B cell (primary cell): ENCODE measurements at regions not wholly inside any gene's neighbourhood (a gene's known extent, or its start where the extent isn't known, plus 50 kb on each side); places are given as distances from the start of the nearest gene placed in this dataset.

ENCODE experiments used
- ATAC-seq: fragments of 200-7000 bp; cut with Tn5 transposase; one replicate; pipeline ENCODE4 v1.10.0; 2021; ENCODE audit warnings: low read depth, mild to moderate bottlenecking, moderate number of reproducible peaks, moderate library complexity
- CTCF ChIA-PET: fragments of 350-600 bp; sonication (Branson Sonifier 250); formaldehyde crosslinking; loops from one replicate; lab custom pipeline; 2021; ENCODE audit warnings: antibody characterized with exemption, inconsistent platforms; lab: Charles Lee
- POLR2A ChIA-PET: fragments of 350-600 bp; sonication (Branson Sonifier 250); formaldehyde crosslinking; loops from one replicate; lab custom pipeline; 2021; ENCODE audit warnings: antibody characterized with exemption; lab: Charles Lee
- DNase-seq: peaks from one replicate; pipeline ENCODE4 v3.0.0; 2013
- H2AFZ ChIP-seq: 2 replicates; pipeline ENCODE4 v1.6.1; 2012; ENCODE audit warnings: mild to moderate bottlenecking, low read depth, low read length; ENCODE audit not compliant: insufficient read depth, poor library complexity, severe bottlenecking
- H3K27ac ChIP-seq, 2 donors: 1 replicate in 1 of 2; 2 replicates in 1 of 2; pipeline ENCODE4 v1.5.1; 2012 to 2013; ENCODE audit warnings: low read length in 2 of 2, mild to moderate bottlenecking in 2 of 2, moderate library complexity in 1 of 2
- H3K27me3 ChIP-seq, 4 experiments: fragments of 200-600 bp in 1 of 4; sonication (generic) in 1 of 4; replicated peaks in 1 of 4; 1 replicate in 2 of 4; 2 replicates in 2 of 4; pipeline versions ENCODE4 v1.6.1 to v1.7.0; 2013 to 2016; ENCODE audit warnings: low read length in 3 of 4, mild to moderate bottlenecking in 2 of 4, mixed read lengths in 1 of 4, moderate library complexity in 1 of 4; ENCODE audit not compliant: insufficient read depth in 4 of 4, control insufficient read depth in 3 of 4; ENCODE audit errors: control extremely low read depth in 1 of 4
- H3K36me3 ChIP-seq, 2 experiments: replicated peaks in 1 of 2; 1 replicate in 1 of 2; 2 replicates in 1 of 2; pipeline versions ENCODE4 v1.6.1 to v1.7.1; 2013; ENCODE audit warnings: low read length in 1 of 2; ENCODE audit not compliant: insufficient read depth in 2 of 2, control insufficient read depth in 1 of 2; ENCODE audit errors: control extremely low read depth in 1 of 2, extremely low read depth in 1 of 2
- H3K4me1 ChIP-seq, 2 donors: fragments of 200-600 bp in 1 of 2; sonication (generic) in 1 of 2; 1 replicate in 1 of 2; 2 replicates in 1 of 2; pipeline versions ENCODE4 v1.5.1 to v1.6.1; 2013 to 2017; ENCODE audit warnings: low read length in 2 of 2; ENCODE audit not compliant: control insufficient read depth in 2 of 2, insufficient read depth in 2 of 2
- H3K4me2 ChIP-seq: replicated peaks from 2 replicates; pipeline ENCODE3; 2012; ENCODE audit warnings: mild to moderate bottlenecking, low read depth, low read length; ENCODE audit not compliant: poor library complexity, severe bottlenecking
- H3K4me3 ChIP-seq, 5 experiments: fragments of 200-600 bp in 1 of 5; sonication (generic) in 1 of 5; 1 replicate in 3 of 5; 2 replicates in 2 of 5; pipeline versions ENCODE4 v1.5.1 to v1.7.0; 2011 to 2016; ENCODE audit warnings: low read length in 4 of 5, mild to moderate bottlenecking in 4 of 5, low read depth in 2 of 5, control low read depth in 1 of 5, moderate library complexity in 1 of 5; ENCODE audit not compliant: insufficient read depth in 1 of 5; ENCODE audit errors: control extremely low read depth in 1 of 5, extremely low read depth in 1 of 5
- H3K79me2 ChIP-seq: fragments of 200-600 bp; sonication (generic); one replicate; pipeline ENCODE4 v1.6.0; 2016; ENCODE audit warnings: low read length; ENCODE audit not compliant: control insufficient read depth, insufficient read depth
- H3K9ac ChIP-seq: fragments of 200-600 bp; sonication (generic); 2 replicates; pipeline ENCODE4 v1.6.1; 2017; ENCODE audit warnings: mild to moderate bottlenecking, low read length, moderate library complexity
- H3K9me3 ChIP-seq, 3 donors: one replicate each; pipeline versions ENCODE4 v1.6.1 to v1.7.1; 2013; ENCODE audit warnings: low read length in 2 of 3; ENCODE audit not compliant: control insufficient read depth in 2 of 3, insufficient read depth in 1 of 3; ENCODE audit errors: control extremely low read depth in 1 of 3
- H4K20me1 ChIP-seq: 2 replicates; pipeline ENCODE4 v1.6.0; 2012; ENCODE audit warnings: mild to moderate bottlenecking, low read length; ENCODE audit not compliant: insufficient read depth, control insufficient read depth, poor library complexity, severe bottlenecking
- H3K27ac Mint-ChIP-seq: one replicate; pipeline ENCODE4 v1.8.0; 2021; ENCODE audit warnings: mixed read lengths
- H3K27me3 Mint-ChIP-seq: one replicate; pipeline ENCODE4 v1.8.0; 2021; ENCODE audit warnings: mixed read lengths
- H3K4me1 Mint-ChIP-seq: one replicate; pipeline ENCODE4 v1.8.0; 2021; ENCODE audit warnings: mixed read lengths
- H3K4me3 Mint-ChIP-seq: one replicate; pipeline ENCODE4 v1.8.0; 2021; ENCODE audit warnings: mixed read lengths
- H3K9me3 Mint-ChIP-seq: one replicate; pipeline ENCODE4 v1.8.0; 2022; ENCODE audit warnings: mixed read lengths; ENCODE audit not compliant: insufficient read depth
- EZH2 ChIP-seq: IDR thresholded peaks from 2 replicates; pipeline ENCODE4 v1.6.1; 2012; ENCODE audit warnings: borderline replicate concordance, low read depth, mild to moderate bottlenecking, moderate library complexity, low read length; ENCODE audit not compliant: insufficient read depth, poor library complexity, severe bottlenecking
- WGBS: methylation state at CpG from one replicate; pipeline ENCODE4 v1.1.5; 2013; ENCODE audit warnings: missing lambda C conversion rate; ENCODE audit not compliant: insufficient coverage; 5-methylcytosine and 5-hydroxymethylcytosine counted together
- intact Hi-C: fragments of 100-400 bp; cut with micrococcal nuclease; formaldehyde crosslinking; loops from one replicate; pipeline ENCODE4 v1.10.0; 2022
- TF ChIP-seq, protein P1 (sequence below): fragments of 200-600 bp; IDR thresholded peaks from one replicate; pipeline ENCODE4 v1.8.0; 2022; ENCODE audit warnings: antibody characterized with exemption, mild to moderate bottlenecking

DNA sequence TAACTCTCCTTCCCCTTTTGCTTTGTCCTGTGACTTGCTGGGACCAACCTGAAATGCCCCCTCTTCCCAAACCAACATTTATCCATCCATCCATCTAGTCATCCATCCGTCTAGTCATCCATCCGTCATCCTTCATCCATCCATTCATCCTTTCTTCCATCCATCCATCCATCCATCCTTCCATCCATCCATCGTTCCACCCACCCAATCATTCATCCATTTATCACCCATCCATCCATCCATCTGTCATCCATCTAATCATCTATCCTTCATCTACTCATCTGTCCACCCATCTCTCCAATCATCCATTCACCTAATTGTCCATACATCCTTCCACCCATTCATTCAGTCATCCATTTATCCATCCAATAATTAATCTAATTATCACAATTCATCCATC, 92.7 kb downstream of the EDN3 start:
- WGBS: 86% methylated on average over 3 of the region's 3 CpGs
- ChIA-PET POLR2A (no interaction called here), CTCF (no interaction called here)
- H3K36me3 ChIP-seq: no peaks in the 10 kb centered on the region
- no peak overlapping the region for H3K4me3 ChIP-seq
- TF ChIP-seq, protein P1, sequence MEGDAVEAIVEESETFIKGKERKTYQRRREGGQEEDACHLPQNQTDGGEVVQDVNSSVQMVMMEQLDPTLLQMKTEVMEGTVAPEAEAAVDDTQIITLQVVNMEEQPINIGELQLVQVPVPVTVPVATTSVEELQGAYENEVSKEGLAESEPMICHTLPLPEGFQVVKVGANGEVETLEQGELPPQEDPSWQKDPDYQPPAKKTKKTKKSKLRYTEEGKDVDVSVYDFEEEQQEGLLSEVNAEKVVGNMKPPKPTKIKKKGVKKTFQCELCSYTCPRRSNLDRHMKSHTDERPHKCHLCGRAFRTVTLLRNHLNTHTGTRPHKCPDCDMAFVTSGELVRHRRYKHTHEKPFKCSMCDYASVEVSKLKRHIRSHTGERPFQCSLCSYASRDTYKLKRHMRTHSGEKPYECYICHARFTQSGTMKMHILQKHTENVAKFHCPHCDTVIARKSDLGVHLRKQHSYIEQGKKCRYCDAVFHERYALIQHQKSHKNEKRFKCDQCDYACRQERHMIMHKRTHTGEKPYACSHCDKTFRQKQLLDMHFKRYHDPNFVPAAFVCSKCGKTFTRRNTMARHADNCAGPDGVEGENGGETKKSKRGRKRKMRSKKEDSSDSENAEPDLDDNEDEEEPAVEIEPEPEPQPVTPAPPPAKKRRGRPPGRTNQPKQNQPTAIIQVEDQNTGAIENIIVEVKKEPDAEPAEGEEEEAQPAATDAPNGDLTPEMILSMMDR: no peak
- no peak for TF ChIP-seq EZH2
- no peaks in the 10 kb centered on the region for H3K4me1 ChIP-seq
- peaks cover 0 to 4% (median 0%) of the 10 kb centered on the region in 4 experiments for H3K27me3 ChIP-seq
- H3K27ac ChIP-seq: no peak overlapping the region
- H3K79me2 ChIP-seq: no peaks in the 10 kb centered on the region
- Mint-ChIP-seq H3K27ac (no peak overlapping the region), H3K4me3 (no peak overlapping the region), H3K4me1 (no peaks in the 10 kb centered on the region), H3K27me3 (peaks cover 20% of the 10 kb centered on the region), H3K9me3 (no peaks in the 10 kb centered on the region)
- no peaks in the 10 kb centered on the region for H3K9me3 ChIP-seq
- DNase-seq (no peak), ATAC-seq (no peak)
- intact Hi-C loops: no loop called here
- no peak overlapping the region for H3K9ac ChIP-seq
- H2AFZ ChIP-seq: no peak overlapping the region
- no peak overlapping the region for H3K4me2 ChIP-seq
- no peaks in the 10 kb centered on the region for H4K20me1 ChIP-seq

DNA sequence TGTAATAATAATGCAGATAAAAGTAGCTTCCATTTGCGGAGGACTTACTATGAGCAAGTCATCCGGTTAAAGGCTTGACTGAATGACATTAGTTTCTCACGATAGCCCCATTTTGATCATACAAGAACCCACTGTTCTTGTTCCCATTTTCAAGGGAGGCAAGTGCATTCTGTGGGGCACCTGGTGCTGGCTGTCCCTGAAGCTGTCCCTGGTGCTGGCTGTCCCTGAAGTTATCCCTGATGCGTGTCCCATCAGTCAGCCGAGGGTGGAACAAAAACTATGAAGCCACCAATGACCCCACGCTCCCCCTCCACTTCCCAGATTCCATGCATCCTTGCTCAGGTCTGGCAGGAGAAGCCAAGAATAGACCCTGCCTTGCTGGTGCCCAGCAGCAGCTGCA, 95.3 kb downstream of the EDN3 start:
- Histone ChIP-seq H4K20me1 (no peaks in the 10 kb centered on the region), H3K79me2 (no peaks in the 10 kb centered on the region), H2AFZ (no peak overlapping the region), H3K9ac (no peak overlapping the region), H3K9me3 (no peaks in the 10 kb centered on the region), H3K36me3 (no peaks in the 10 kb centered on the region), H3K4me3 (no peak overlapping the region), H3K27ac (no peak overlapping the region), H3K27me3 (peaks cover 0 to 9% (median 4%) of the 10 kb centered on the region in 4 experiments), H3K4me2 (no peak overlapping the region), H3K4me1 (no peaks in the 10 kb centered on the region)
- DNase-seq (no peak), ATAC-seq (no peak)
- H3K27ac Mint-ChIP-seq: no peak overlapping the region
- H3K4me3 Mint-ChIP-seq: no peak overlapping the region
- no peaks in the 10 kb centered on the region for H3K9me3 Mint-ChIP-seq
- no peak for TF ChIP-seq EZH2
- TF ChIP-seq, protein P1: no peak
- WGBS: 96% methylated on average over 4 of the region's 6 CpGs
- no peaks in the 10 kb centered on the region for H3K4me1 Mint-ChIP-seq
- H3K27me3 Mint-ChIP-seq: peaks cover 16% of the 10 kb centered on the region
- intact Hi-C loops: no loop called here
- ChIA-PET POLR2A (no interaction called here), CTCF (no interaction called here)
